ENCODE measurements at regions not wholly inside any gene's neighbourhood (a gene's known extent, or its start where the extent isn't known, plus 50 kb on each side); places are given as distances from the start of the nearest gene placed in this dataset.
A peak's percentile ranks its signal among the peaks of the same experiment; 100 is the strongest.

- no peak for DNase-seq
These were observed 217.1 kb downstream of the BLID start for GRCh38 chr11:121898903-121899302.

DNA sequence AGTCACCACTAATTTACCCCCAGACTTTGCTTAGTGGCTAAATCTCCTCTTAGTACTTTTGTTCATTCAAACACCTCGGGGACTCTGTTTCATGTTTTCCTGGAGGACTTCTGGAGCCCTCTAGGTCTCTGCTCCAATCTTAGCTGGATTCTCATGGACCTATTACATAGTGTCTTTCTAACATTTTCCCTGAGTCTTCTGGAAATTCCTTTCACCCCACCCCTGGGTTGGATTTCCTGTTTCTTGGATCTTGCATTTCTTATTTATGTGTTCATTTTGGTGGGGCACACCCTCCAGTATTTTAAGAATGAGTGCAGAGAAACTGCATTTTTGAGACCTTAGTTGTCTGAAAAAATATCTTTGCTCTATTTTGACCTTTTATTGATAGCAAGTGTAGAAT is 220.1 kb downstream of the BLID start:
- no peak for DNase-seq

GRCh38 chr11:121894581-121894980 is 221.4 kb downstream of the BLID start:
- DNase-seq, result no peak

DNA sequence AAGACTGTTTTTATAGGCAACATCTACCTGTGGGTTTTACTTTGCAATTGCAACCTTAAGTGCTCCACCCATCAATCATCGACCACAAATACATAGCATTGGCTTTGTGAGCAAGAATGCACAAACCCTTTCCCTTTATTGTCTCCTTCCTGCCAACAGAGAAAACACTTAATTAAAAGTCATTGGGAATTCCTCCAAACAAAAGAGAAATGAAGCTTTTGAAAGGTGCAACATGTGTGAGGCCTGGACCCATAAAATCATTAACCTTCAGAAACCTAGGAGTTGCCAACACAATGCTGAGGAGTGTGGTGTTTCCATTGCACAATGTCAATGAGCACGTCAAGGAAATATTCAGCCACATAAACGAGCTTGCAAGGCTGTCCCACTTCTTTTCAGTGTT is 223.2 kb downstream of the BLID start:
- no peak for DNase-seq

- no peak for DNase-seq
These were observed 223.8 kb downstream of the BLID start for GRCh38 chr11:121892131-121892681.

DNA sequence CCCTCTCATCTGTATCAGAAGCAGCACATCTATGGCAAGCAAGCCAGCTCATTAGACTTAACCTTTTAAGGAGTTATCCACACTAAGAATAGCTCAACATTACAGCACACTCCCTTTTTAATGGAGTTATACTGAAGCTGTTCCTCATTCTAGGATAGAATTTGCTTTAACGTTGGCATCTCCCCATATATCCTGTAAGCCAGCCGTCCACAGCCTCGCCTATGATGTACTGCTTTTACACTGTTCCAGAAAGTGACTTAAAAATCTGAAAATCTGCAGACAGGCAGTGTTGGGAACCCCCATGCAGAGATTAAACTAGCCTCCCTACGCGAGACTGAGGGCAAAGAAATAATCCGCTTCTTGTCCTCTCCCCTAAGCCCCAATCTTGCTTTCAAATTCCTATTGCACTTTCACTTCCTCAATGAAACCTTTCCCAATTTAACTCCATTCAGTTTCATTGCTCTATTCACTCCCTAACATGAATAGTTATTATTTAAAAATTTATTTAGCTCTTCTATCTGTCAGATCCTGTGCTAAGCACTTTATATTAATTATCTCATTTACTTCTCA is 225.0 kb downstream of the BLID start:
- DNase-seq, result peak; percentile 75

DNA sequence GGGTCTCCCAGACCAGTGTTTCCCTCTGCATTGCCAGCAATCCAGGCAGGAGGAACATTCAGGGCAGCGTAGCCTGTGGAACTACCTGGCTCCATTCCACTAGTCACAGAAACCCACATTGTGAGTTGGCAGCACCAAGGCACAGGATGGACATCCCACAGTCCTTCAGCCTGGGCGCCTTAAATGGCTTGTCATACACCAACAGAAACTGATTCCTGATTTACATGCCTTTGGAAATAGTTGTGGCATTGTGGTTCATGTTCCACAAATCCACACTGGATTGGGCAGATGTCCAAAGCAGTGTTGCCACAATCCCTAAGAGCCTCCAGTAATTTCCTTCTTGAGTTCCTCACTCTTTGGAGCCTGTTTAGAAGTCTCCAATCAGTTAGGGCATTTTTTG is 225.6 kb downstream of the BLID start:
- peak; percentile 16 for DNase-seq

DNA sequence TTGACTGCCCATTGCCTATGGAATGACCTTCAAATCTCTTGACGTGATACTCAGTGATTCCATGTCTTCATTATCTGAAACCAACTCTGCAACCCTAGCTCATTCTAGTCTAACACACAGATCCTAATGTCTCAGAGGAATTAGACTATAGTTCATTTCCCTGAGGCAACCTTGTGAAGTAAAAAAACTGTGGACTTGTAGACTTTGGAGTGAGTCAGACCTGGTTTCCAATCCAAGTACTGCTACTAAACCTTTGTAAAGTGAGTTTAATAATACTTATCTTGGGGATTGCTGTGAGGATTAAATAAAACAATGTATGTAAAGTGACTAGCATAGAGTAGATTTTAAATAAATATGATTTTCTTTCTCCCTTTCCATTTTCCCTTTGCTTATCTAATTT is 226.1 kb downstream of the BLID start:
- DNase-seq, result no peak

- DNase-seq, result peak; percentile 28
These were observed 226.8 kb downstream of the BLID start for GRCh38 chr11:121889186-121889585.

DNA sequence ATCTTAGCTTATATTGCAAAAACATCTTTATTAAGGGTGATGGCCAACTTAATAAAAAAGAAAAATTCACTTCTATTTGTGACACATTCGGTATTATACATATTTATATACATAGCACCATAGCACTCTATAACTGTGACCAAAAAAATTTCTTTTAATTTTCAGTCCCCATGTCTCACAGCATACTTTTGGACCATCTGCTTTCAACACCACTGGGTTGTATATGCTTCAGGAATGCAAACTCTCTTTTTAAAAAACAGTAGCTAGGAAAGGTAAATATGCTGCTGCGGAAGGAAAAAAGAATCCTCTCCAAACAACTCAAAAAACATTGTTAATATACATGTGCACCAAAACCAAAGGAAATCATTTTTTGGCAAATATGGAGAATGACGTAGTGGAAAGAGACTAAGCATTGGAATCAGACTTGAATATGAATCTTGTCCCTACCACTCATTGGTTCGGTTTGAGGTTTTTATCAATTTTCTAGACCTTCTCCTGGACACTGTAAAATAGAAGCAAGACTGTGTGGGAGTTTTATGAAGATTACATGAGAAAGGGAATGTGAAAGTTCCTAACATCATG is 227.9 kb downstream of the BLID start:
- no peak for DNase-seq

DNA sequence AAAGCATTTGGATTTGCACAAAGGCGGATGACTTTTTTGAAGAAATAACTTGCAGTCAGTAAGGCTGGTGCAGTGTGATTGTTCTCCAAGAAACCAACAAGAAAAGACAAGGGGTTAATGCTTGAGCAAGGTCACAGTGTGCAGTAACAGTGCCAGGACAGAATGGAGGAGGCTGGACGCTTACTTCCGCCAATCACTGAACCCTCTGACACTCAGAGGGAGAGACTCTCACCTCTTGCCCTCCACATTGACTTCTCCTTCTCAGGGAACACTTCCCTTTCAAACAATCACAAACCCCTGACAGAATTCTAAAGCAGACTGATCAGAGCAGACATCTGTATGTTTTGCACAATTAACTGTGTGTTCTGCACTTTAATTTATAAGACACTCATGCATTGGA is 228.4 kb downstream of the BLID start:
- DNase-seq, result peak; percentile 84

GRCh38 chr11:121886996-121887395 is 229.0 kb downstream of the BLID start:
- no peak for DNase-seq

DNA sequence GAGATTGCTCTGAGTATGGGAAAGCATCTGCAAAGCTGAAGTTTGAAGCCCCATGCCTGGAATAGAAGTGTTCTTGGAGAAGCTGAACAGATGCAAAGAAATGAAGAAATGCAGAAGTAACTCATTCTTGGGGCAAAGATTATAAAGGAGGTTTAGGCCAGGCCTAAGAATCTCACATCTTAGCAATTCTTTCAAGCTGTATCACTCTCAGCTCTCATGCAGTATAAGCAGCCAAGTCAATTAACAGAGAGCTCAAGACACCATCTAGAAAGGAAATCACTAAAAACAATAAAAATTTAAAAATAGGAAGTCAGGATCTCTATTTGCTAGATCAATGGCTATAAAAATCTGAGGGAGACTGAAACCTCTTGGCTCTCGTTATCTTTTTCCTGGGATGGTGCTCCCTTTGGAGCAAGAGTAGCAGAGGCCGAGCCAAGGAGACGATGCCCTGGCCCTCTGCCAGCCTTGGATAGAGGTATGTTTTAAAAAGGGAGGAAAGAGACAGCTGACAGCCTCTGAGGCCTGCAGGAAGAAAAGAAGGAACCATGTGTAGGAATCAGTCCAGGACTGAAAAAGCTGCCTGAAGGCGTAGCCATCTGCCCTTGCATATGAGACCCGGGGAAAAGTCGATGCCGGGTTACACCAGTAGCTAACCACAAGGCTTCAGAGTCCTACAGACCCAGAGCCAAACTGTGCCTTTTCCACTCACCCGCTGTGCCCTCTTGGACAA is 229.8 kb downstream of the BLID start:
- DNase-seq, result no peak

GRCh38 chr11:121884626-121885025 is 231.4 kb downstream of the BLID start:
- no peak for DNase-seq

GRCh38 chr11:121881806-121882205 is 234.2 kb downstream of the BLID start:
- no peak for DNase-seq

GRCh38 chr11:121877152-121877551 is 238.9 kb downstream of the BLID start:
- DNase-seq, result peak; percentile 66

DNA sequence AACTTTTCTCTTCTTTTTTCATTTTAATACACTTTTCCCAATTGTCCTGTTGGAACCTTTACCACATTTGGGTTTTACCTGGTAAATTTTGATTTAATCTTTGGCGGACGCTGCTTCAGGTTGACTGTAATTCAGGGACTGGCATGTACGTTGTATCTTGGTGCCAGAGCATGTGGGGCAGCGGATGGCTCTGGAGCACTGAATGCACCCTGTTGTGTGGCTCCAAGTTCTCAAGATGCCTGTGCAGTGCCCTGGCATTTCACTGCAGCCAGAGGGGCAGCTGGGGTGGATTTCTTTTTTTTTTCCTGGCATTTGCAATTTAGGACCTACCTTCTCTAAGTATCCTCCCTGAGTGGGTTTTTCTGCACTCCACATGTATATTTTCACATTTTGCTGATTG is 242.2 kb downstream of the BLID start:
- no peak for DNase-seq

DNA sequence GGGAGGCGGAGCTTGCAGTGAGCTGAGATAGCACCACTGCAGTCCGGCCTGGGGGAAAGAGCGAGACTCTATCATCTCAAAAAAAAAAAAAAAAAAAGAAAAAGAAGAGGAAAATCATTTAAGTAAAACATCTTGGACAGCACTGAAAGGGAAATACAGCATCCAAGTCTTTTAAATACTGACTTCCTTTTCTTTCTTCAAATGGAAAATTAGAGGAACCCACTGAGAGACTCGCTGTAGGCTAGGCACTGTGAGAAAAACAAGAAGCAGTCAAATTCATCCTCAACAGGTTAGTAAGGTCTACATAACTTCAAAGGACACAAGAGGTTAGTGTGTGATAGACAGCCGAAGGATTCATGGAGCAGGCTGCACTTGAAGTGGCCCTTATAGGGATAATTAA is 243.7 kb downstream of the BLID start:
- DNase-seq, result no peak

DNA sequence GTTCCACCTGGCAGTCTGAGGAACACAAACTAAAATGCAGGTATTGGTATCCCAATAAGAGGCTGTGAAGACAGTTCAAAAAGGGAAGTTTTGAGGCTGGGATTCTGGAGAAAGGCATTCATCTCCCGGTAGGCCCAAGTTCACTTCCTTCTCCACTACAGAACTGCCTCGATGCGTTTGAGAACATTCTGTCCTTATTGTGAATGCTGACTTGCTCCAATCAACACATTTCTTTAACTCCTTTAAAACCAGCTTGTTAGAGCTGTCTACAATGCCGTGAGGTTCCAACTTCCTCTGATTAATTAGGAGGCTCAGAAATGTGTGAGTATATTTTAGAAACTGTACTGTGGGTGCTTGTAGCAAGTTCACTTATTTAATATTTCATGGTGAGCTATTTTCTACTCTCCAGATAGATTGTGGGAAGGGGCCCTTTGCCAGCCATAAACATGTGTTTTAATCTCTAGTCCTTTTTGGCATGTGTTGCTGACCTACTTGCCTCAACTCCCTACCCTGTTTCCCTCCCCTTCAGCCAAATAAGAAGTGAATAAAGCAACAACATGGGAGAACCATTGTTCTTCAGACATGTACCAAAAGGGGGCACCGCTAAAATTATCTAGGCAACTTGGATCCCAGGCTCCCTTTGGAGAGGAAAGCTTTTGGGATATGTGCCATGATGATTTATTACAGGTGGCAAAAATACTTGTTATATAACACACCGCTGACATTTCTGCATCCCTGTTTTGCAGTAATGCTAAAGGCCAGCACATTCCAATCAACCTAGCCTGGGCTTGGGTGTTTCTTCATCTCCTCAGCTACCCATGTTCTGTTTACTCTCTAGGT is 245.6 kb downstream of the BLID start:
- DNase-seq, result no peak

DNA sequence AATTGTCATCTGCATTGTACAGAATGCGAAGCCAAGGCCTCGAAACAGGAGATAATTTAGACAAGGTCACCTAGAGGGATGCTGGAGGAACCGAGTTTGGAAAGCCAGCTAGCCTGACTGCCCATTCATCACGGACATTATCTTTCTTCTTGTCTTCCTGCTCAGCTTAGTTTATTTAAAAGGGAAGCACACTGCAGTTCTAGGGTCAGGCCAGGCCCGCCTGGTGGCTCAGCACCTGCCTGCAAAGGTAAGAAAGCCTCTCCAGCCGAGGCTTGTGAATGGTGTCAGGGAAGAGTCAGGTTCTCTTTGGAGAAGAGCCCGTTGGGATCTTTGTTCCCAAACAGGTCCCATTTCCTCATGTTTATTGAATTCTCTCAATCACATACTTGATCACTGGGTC is 246.5 kb downstream of the BLID start:
- no peak for DNase-seq

GRCh38 chr11:121866754-121867153 is 249.3 kb downstream of the BLID start:
- DNase-seq, result no peak

DNA sequence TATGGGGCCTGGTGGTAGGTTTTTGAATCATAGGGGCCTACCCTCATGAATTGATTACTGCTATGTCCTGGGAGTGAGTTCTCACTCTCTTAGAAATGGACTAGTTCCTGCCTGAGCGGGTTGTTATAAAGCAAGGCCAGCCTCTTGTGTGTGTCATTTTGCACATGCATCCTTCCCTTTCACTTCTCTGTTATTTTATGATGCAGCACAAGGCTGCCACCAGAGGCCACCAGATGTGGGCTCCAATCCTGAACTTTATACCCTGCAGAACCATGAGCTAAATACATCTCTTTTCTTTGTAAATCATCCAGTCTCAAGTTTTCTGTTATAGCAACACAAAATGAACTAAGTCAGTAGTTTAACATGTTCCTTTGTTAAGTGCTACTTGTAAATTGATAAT is 251.4 kb downstream of the BLID start:
- peak; percentile 34 for DNase-seq

GRCh38 chr11:121863126-121863525 is 252.9 kb downstream of the BLID start:
- DNase-seq, result no peak

All from inflammatory macrophage treated with lipopolysaccharide for 4 hours (primary cell).